Thyroid gland (tissue), 4 donors: ENCODE measurements at regions not wholly inside any gene's neighbourhood (a gene's known extent, or its start where the extent isn't known, plus 50 kb on each side); places are given as distances from the start of the nearest gene placed in this dataset.

Experiments used
- DNase-seq, 2 donors: peaks; one replicate each; pipeline ENCODE4 v3.0.0-alpha.2; 2019
- H3K27ac ChIP-seq, 3 donors: fragments of 200-600 bp; sonication (generic); 1 replicate in 2 of 3; 2 replicates in 1 of 3; pipeline ENCODE4 v1.5.1; 2016 to 2019; ENCODE audit warnings: mild to moderate bottlenecking in 1 of 3, moderate library complexity in 1 of 3
- H3K27me3 ChIP-seq: fragments of 200-600 bp; sonication (generic); one replicate; pipeline ENCODE4 v1.5.1; 2019
- H3K36me3 ChIP-seq, 2 donors: fragments of 200-600 bp; sonication (generic); one replicate each; pipeline ENCODE4 v1.5.1; 2016 to 2019
- H3K4me1 ChIP-seq, 2 donors: fragments of 200-600 bp; sonication (generic); one replicate each; pipeline ENCODE4 v1.5.1; 2017 to 2019
- H3K4me3 ChIP-seq, 3 donors: fragments of 200-600 bp; sonication (generic); replicated peaks in 1 of 3; 1 replicate in 2 of 3; 2 replicates in 1 of 3; pipeline ENCODE4 v1.5.1; 2016; ENCODE audit warnings: mild to moderate bottlenecking in 1 of 3
- H3K9me3 ChIP-seq: fragments of 200-600 bp; sonication (generic); one replicate; pipeline ENCODE4 v1.5.1; 2017
- POLR2A ChIP-seq, 2 donors: fragments of 450-650 bp; IDR thresholded peaks; one replicate each; pipeline ENCODE4 v1.6.1; 2017; ENCODE audit warnings: antibody characterized with exemption in 2 of 2, mild to moderate bottlenecking in 2 of 2, moderate library complexity in 1 of 2
- WGBS, 2 donors: methylation state at CpG; one replicate each; pipeline ENCODE4 v1.1.5; 2017; 5-methylcytosine and 5-hydroxymethylcytosine counted together
- intact Hi-C: fragments of 100-400 bp; cut with DNase I; formaldehyde crosslinking; loops from one replicate; pipeline ENCODE4 v1.15.1; 2023
- TF ChIP-seq, protein P1 (sequence below), 6 experiments: fragments of 200-600 bp in 3 of 6; fragments of 450-650 bp in 3 of 6; sonication (generic) in 3 of 6; IDR thresholded peaks; one replicate each; pipeline ENCODE4 v1.5.1; 2016 to 2019; ENCODE audit warnings: antibody characterized with exemption in 6 of 6, mild to moderate bottlenecking in 2 of 6, inconsistent platforms in 1 of 6, moderate library complexity in 1 of 6

DNA sequence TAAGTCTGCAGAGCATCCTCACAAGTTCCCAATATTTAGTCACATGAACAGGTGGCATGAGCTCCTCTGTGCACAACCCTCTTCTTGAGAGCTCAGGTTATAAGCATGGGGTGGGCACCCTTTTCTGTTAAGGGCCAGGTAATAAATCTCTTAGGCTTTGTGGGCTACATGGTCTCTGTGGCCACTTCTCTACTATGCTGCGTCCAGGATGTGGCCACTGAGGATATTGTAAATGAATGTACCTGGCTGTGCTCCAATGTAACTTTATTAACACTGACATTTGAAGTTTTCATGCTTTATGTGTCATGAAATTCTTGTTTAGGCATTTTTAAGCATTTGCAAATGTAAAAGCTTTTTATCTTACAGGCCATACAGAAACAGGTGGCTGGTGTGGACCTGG, 116.8 kb upstream of the ST6GAL2 start:
- intact Hi-C loops, result no loop called here

DNA sequence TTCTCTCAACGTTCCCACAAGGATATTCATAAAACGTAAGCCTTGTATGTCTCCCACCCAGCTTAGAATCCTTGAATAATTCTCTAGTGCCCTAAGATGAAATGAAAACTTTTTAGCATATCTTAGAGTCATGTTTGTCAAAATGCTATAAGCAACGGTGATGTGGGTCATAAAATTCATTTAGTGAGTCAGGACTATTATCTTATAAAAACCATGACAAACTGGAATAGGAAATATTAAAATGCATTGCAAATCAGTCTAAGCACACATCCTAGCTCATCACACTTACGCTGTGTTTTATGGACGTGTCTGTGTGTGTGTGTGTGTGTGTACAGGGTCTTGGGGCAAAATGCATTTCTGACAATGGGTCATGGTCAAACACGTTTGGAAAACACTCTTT, 119.9 kb upstream of the ST6GAL2 start:
- intact Hi-C loops, result no loop called here
- no peaks in the 10 kb centered on the region for H3K36me3 ChIP-seq
- DNase-seq, result no peak
- H3K27ac ChIP-seq, result no peak overlapping the region
- H3K9me3 ChIP-seq, result no peaks in the 10 kb centered on the region
- TF ChIP-seq POLR2A (IDR thresholded peaks at IDR 0.05), result no peak
- TF ChIP-seq, protein P1, sequence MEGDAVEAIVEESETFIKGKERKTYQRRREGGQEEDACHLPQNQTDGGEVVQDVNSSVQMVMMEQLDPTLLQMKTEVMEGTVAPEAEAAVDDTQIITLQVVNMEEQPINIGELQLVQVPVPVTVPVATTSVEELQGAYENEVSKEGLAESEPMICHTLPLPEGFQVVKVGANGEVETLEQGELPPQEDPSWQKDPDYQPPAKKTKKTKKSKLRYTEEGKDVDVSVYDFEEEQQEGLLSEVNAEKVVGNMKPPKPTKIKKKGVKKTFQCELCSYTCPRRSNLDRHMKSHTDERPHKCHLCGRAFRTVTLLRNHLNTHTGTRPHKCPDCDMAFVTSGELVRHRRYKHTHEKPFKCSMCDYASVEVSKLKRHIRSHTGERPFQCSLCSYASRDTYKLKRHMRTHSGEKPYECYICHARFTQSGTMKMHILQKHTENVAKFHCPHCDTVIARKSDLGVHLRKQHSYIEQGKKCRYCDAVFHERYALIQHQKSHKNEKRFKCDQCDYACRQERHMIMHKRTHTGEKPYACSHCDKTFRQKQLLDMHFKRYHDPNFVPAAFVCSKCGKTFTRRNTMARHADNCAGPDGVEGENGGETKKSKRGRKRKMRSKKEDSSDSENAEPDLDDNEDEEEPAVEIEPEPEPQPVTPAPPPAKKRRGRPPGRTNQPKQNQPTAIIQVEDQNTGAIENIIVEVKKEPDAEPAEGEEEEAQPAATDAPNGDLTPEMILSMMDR (IDR thresholded peaks at IDR 0.05), result no peak
- no peaks in the 10 kb centered on the region for H3K27me3 ChIP-seq
- no peak overlapping the region for H3K4me3 ChIP-seq
- WGBS, 2 donors, result 89 to 92% methylated on average over 6 of the region's 6 CpGs
- H3K4me1 ChIP-seq, result peaks cover 6 to 9% of the 10 kb centered on the region in 2 donors

More for the DNA sequence above, 116.8 kb upstream of the ST6GAL2 start:
- DNase-seq, result no peak
- H3K27ac ChIP-seq, result no peak overlapping the region
- no peak for TF ChIP-seq POLR2A (IDR thresholded peaks at IDR 0.05)
- no peaks in the 10 kb centered on the region for H3K27me3 ChIP-seq
- H3K36me3 ChIP-seq, result no peaks in the 10 kb centered on the region
- no peaks in the 10 kb centered on the region for H3K9me3 ChIP-seq
- H3K4me1 ChIP-seq, result peaks cover 6 to 9% of the 10 kb centered on the region in 2 donors
- WGBS, 2 donors, result 79 to 100% methylated on average over 1 of the region's 1 CpG
- H3K4me3 ChIP-seq, result no peak overlapping the region

DNA sequence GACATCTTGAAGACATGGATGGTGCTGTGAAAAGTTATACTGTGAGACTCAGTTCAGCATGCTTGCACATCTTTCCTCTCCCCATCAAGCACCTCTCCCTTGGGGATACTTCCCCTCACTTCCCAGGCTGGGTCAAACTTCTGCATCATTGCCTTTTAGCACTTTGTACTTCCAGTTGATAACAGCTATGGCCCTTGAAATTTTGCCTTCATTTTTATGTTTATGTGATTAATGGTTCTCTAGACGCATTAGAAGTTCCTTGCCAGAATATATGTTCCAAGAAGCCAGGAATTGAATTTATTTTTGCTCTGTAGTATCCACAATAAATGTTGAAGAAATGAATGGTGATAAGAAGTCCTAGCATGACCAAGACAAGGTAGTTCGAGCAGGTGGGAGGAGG, 120.9 kb upstream of the ST6GAL2 start:
- H3K36me3 ChIP-seq, result no peaks in the 10 kb centered on the region
- no peak overlapping the region for H3K4me3 ChIP-seq
- no peak overlapping the region for H3K27ac ChIP-seq
- 84 to 86% methylated on average over 2 of the region's 2 CpGs for WGBS, 2 donors
- intact Hi-C loops, result no loop called here
- peaks cover 6 to 9% of the 10 kb centered on the region in 2 donors for H3K4me1 ChIP-seq
- no peaks in the 10 kb centered on the region for H3K27me3 ChIP-seq
- DNase-seq, result no peak
- TF ChIP-seq, protein P1 (IDR thresholded peaks at IDR 0.05), result no peak
- no peak for TF ChIP-seq POLR2A (IDR thresholded peaks at IDR 0.05)
- H3K9me3 ChIP-seq, result no peaks in the 10 kb centered on the region

DNA sequence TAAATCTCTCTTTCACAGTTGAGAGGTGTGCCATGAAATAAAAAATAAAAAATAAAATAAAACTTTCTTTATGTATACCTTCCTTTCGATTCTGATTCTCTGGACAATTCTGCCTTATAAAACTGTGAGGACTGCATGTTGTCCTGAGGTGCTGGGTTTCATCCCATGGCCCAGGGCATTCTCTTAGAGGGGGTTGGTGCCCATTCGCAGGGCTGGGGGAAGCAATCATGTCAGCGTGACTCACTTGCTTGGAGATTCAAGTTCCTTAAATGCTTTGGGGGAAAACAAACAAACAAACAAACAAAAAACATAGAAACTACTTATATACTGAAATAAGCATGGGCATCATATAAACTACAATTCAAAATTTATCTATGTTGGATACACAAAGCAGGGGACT, 122.0 kb upstream of the ST6GAL2 start:
- no peaks in the 10 kb centered on the region for H3K27me3 ChIP-seq
- H3K27ac ChIP-seq, result no peak overlapping the region
- H3K36me3 ChIP-seq, result no peaks in the 10 kb centered on the region
- intact Hi-C loops, result no loop called here
- WGBS, 2 donors, result 56 to 94% methylated on average over 3 of the region's 3 CpGs
- H3K4me3 ChIP-seq, result no peak overlapping the region
- no peak for DNase-seq
- H3K4me1 ChIP-seq, result peaks cover 6 to 9% of the 10 kb centered on the region in 2 donors
- TF ChIP-seq POLR2A (IDR thresholded peaks at IDR 0.05), result no peak
- TF ChIP-seq, protein P1 (IDR thresholded peaks at IDR 0.05), result no peak
- no peaks in the 10 kb centered on the region for H3K9me3 ChIP-seq

DNA sequence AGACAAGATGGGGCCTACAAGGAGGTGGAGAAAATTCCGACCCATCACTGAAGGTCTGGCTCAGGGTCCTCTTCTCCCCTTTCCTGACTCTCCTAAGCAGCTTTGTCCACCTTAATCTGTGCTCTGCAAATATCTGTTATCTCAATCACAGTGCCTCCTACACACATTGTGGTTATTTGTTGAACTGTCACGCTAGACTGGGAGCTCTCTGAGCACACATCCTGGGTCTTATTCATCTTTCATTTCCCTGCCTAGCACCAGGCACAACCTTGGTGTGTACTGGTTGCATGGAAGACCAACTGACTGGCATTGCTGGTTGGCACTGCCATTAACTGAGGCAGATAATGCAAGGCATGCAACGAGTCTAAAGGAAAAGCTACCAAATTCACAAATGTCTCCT, 122.9 kb upstream of the ST6GAL2 start:
- Histone ChIP-seq H3K9me3 (no peaks in the 10 kb centered on the region), H3K4me1 (peaks cover 6 to 9% of the 10 kb centered on the region in 2 donors), H3K36me3 (no peaks in the 10 kb centered on the region), H3K4me3 (no peak overlapping the region), H3K27ac (no peak overlapping the region), H3K27me3 (no peaks in the 10 kb centered on the region)
- no peak for DNase-seq
- WGBS, 2 donors, result 88 to 92% methylated on average over 3 of the region's 3 CpGs
- TF ChIP-seq, protein P1 (IDR thresholded peaks at IDR 0.05), result no peak
- TF ChIP-seq POLR2A (IDR thresholded peaks at IDR 0.05), result no peak
- intact Hi-C loops, result no loop called here

DNA sequence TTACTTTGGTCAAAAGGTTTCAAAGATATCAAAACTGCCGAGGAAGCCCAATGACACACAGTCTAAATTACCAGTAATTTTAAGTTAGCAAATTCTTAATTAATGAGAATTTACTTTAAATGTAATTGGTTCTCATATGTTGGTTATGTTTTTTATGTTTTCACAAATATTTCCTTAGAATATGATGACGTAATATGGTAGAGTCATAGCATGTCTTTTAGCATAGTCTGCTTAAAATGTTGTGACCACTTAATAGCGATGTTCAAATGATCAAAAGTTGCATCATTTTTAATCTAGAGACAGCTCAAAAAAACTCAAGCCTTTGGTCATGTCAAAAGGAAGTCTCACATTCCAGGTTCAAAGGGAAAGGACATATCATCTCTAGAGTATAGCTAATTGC, 123.3 kb upstream of the ST6GAL2 start:
- Histone ChIP-seq H3K4me1 (peaks cover 5 to 6% of the 10 kb centered on the region in 2 donors), H3K9me3 (no peaks in the 10 kb centered on the region), H3K36me3 (no peaks in the 10 kb centered on the region), H3K27me3 (no peaks in the 10 kb centered on the region), H3K27ac (no peak overlapping the region), H3K4me3 (no peak overlapping the region)
- no peak for DNase-seq
- WGBS, 2 donors, result 94 to 98% methylated on average over 3 of the region's 3 CpGs
- TF ChIP-seq POLR2A (IDR thresholded peaks at IDR 0.05), result no peak
- TF ChIP-seq, protein P1 (IDR thresholded peaks at IDR 0.05), result no peak
- intact Hi-C loops, result no loop called here
